HL-60 (cell line): ENCODE measurements at regions not wholly inside any gene's neighbourhood (a gene's known extent, or its start where the extent isn't known, plus 50 kb on each side); places are given as distances from the start of the nearest gene placed in this dataset.

Source experiments
- CTCF ChIP-seq: IDR thresholded peaks from one replicate; pipeline ENCODE4 v1.5.1; 2011; ENCODE audit warnings: low read length, control low read depth, inconsistent platforms; ENCODE audit not compliant: insufficient read depth
- GABPA ChIP-seq: IDR thresholded peaks from 2 replicates; pipeline ENCODE4 v1.6.1; 2012; ENCODE audit warnings: low read depth
- POLR2AphosphoS5 ChIP-seq: IDR thresholded peaks from 2 replicates; pipeline ENCODE4 v1.6.1; 2012; ENCODE audit warnings: low read depth
- SPI1 ChIP-seq: IDR thresholded peaks from 2 replicates; pipeline ENCODE4 v1.6.1; 2012; ENCODE audit warnings: low read depth, mild to moderate bottlenecking, borderline replicate concordance
- TF ChIP-seq, protein P1 (sequence below): IDR thresholded peaks from 2 replicates; pipeline ENCODE4 v1.6.1; 2012; ENCODE audit warnings: low read depth; ENCODE audit not compliant: insufficient replicate concordance

- TF ChIP-seq POLR2AphosphoS5 = no peak
- no peak for TF ChIP-seq CTCF
- TF ChIP-seq SPI1 = no peak
- TF ChIP-seq GABPA = no peak
- TF ChIP-seq, protein P1, sequence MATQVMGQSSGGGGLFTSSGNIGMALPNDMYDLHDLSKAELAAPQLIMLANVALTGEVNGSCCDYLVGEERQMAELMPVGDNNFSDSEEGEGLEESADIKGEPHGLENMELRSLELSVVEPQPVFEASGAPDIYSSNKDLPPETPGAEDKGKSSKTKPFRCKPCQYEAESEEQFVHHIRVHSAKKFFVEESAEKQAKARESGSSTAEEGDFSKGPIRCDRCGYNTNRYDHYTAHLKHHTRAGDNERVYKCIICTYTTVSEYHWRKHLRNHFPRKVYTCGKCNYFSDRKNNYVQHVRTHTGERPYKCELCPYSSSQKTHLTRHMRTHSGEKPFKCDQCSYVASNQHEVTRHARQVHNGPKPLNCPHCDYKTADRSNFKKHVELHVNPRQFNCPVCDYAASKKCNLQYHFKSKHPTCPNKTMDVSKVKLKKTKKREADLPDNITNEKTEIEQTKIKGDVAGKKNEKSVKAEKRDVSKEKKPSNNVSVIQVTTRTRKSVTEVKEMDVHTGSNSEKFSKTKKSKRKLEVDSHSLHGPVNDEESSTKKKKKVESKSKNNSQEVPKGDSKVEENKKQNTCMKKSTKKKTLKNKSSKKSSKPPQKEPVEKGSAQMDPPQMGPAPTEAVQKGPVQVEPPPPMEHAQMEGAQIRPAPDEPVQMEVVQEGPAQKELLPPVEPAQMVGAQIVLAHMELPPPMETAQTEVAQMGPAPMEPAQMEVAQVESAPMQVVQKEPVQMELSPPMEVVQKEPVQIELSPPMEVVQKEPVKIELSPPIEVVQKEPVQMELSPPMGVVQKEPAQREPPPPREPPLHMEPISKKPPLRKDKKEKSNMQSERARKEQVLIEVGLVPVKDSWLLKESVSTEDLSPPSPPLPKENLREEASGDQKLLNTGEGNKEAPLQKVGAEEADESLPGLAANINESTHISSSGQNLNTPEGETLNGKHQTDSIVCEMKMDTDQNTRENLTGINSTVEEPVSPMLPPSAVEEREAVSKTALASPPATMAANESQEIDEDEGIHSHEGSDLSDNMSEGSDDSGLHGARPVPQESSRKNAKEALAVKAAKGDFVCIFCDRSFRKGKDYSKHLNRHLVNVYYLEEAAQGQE = no peak
Observed at GRCh38 chr3:74329096-74329495, 285.4 kb downstream of the CNTN3 start.
